Smooth muscle cell (in vitro differentiated cells): ENCODE measurements at regions not wholly inside any gene's neighbourhood (a gene's known extent, or its start where the extent isn't known, plus 50 kb on each side); places are given as distances from the start of the nearest gene placed in this dataset.

Experiments
- DNase-seq: peaks from one replicate; lab custom pipeline; 2025; ENCODE audit not compliant: unreplicated experiment; lab: John Stamatoyannopoulos, UW
- H2AFZ ChIP-seq: fragments of 200-600 bp; sonication (generic); 2 replicates; pipeline ENCODE4 v1.6.0; 2016; ENCODE audit warnings: antibody characterized with exemption, low read depth, mild to moderate bottlenecking
- H3F3A ChIP-seq: fragments of 200-600 bp; sonication (generic); 2 replicates; pipeline ENCODE4 v1.6.0; 2017; ENCODE audit warnings: antibody characterized with exemption, low read depth
- H3K27ac ChIP-seq: fragments of 200-600 bp; sonication (generic); 2 replicates; pipeline ENCODE4 v1.5.1; 2016; ENCODE audit warnings: low read depth, mild to moderate bottlenecking
- H3K27me3 ChIP-seq: fragments of 200-600 bp; sonication (generic); 2 replicates; pipeline ENCODE4 v1.6.1; 2016; ENCODE audit warnings: low read depth, mild to moderate bottlenecking
- H3K36me3 ChIP-seq: fragments of 200-600 bp; sonication (generic); 2 replicates; pipeline ENCODE4 v1.5.1; 2016; ENCODE audit warnings: low read depth
- H3K4me1 ChIP-seq: fragments of 200-600 bp; sonication (generic); 2 replicates; pipeline ENCODE4 v1.5.1; 2016; ENCODE audit warnings: low read depth
- H3K4me2 ChIP-seq: fragments of 200-600 bp; sonication (generic); 2 replicates; pipeline ENCODE4 v1.6.0; 2016; ENCODE audit warnings: mild to moderate bottlenecking
- H3K4me3 ChIP-seq: fragments of 200-600 bp; sonication (generic); 2 replicates; pipeline ENCODE4 v1.5.1; 2016; ENCODE audit warnings: mild to moderate bottlenecking
- H3K79me2 ChIP-seq: fragments of 200-600 bp; sonication (generic); 2 replicates; pipeline ENCODE4 v1.6.0; 2016; ENCODE audit warnings: low read depth, mild to moderate bottlenecking
- H3K9ac ChIP-seq: fragments of 200-600 bp; sonication (generic); 2 replicates; pipeline ENCODE4 v1.6.0; 2016; ENCODE audit warnings: low read depth
- H3K9me3 ChIP-seq: fragments of 200-600 bp; sonication (generic); replicated peaks from 2 replicates; pipeline ENCODE4 v1.5.1; 2016; ENCODE audit warnings: low read depth
- H4K20me1 ChIP-seq: fragments of 200-600 bp; sonication (generic); 2 replicates; pipeline ENCODE4 v1.6.0; 2016; ENCODE audit warnings: low read depth
- CTCF ChIP-seq: fragments of 200-600 bp; sonication (generic); IDR thresholded peaks from 2 replicates; pipeline ENCODE4 v1.5.1; 2017; ENCODE audit warnings: borderline replicate concordance, mild to moderate bottlenecking, antibody characterized with exemption; ENCODE audit not compliant: insufficient read depth, poor library complexity, severe bottlenecking
- WGBS: methylation state at CpG from one replicate; pipeline ENCODE4 v1.1.7; 2016; ENCODE audit warnings: low lambda C conversion rate; 5-methylcytosine and 5-hydroxymethylcytosine counted together

- no peak overlapping the region for H3K27ac ChIP-seq
- no peaks in the 10 kb centered on the region for H3K9me3 ChIP-seq
- no peaks in the 10 kb centered on the region for H3K27me3 ChIP-seq
- DNase-seq: no peak
- H3K4me3 ChIP-seq: no peak overlapping the region
- H2AFZ ChIP-seq: no peak overlapping the region
- no peak overlapping the region for H3K4me2 ChIP-seq
- H3K36me3 ChIP-seq: no peaks in the 10 kb centered on the region
- no peak overlapping the region for H3K9ac ChIP-seq
- no peaks in the 10 kb centered on the region for H3K79me2 ChIP-seq
- no peaks in the 10 kb centered on the region for H4K20me1 ChIP-seq
- H3K4me1 ChIP-seq: no peaks in the 10 kb centered on the region
- WGBS: 71% methylated on average over 4 of the region's 4 CpGs
- no peak for TF ChIP-seq CTCF
- H3F3A ChIP-seq: no peaks in the 10 kb centered on the region
These were observed 193.9 kb upstream of the ADRA1D start for GRCh38 chr20:4443016-4443415.

GRCh38 chr20:4441871-4442270 is 192.8 kb upstream of the ADRA1D start:
- no peak overlapping the region for H3K4me3 ChIP-seq
- no peak for TF ChIP-seq CTCF
- H2AFZ ChIP-seq: no peak overlapping the region
- H3K4me2 ChIP-seq: no peak overlapping the region
- no peaks in the 10 kb centered on the region for H3K9me3 ChIP-seq
- no peaks in the 10 kb centered on the region for H3K27me3 ChIP-seq
- H3K4me1 ChIP-seq: no peaks in the 10 kb centered on the region
- H3K36me3 ChIP-seq: no peaks in the 10 kb centered on the region
- H3K27ac ChIP-seq: no peak overlapping the region
- 99% methylated on average over 3 of the region's 3 CpGs for WGBS
- no peak overlapping the region for H3K9ac ChIP-seq
- H3F3A ChIP-seq: no peaks in the 10 kb centered on the region
- H4K20me1 ChIP-seq: no peaks in the 10 kb centered on the region
- no peak for DNase-seq
- no peaks in the 10 kb centered on the region for H3K79me2 ChIP-seq

- H2AFZ ChIP-seq: no peak overlapping the region
- H3K27me3 ChIP-seq: no peaks in the 10 kb centered on the region
- no peak overlapping the region for H3K27ac ChIP-seq
- WGBS: 79% methylated on average over 2 of the region's 2 CpGs
- no peaks in the 10 kb centered on the region for H4K20me1 ChIP-seq
- no peaks in the 10 kb centered on the region for H3K9me3 ChIP-seq
- no peaks in the 10 kb centered on the region for H3K4me1 ChIP-seq
- H3K4me2 ChIP-seq: no peak overlapping the region
- no peak for TF ChIP-seq CTCF
- H3K36me3 ChIP-seq: no peaks in the 10 kb centered on the region
- no peaks in the 10 kb centered on the region for H3K79me2 ChIP-seq
- no peak for DNase-seq
- H3K4me3 ChIP-seq: no peak overlapping the region
- no peaks in the 10 kb centered on the region for H3F3A ChIP-seq
- H3K9ac ChIP-seq: no peak overlapping the region
These were observed 192.1 kb upstream of the ADRA1D start for GRCh38 chr20:4441191-4441590.

GRCh38 chr20:4439461-4439860 is 190.4 kb upstream of the ADRA1D start:
- DNase-seq: no peak
- Histone ChIP-seq H3K9me3 (no peaks in the 10 kb centered on the region), H3K4me2 (no peak overlapping the region), H3K9ac (no peak overlapping the region), H3F3A (no peaks in the 10 kb centered on the region), H3K27me3 (no peaks in the 10 kb centered on the region), H3K4me1 (no peaks in the 10 kb centered on the region), H3K36me3 (no peaks in the 10 kb centered on the region), H3K27ac (no peak overlapping the region), H3K4me3 (no peak overlapping the region), H4K20me1 (no peaks in the 10 kb centered on the region), H2AFZ (no peak overlapping the region), H3K79me2 (no peaks in the 10 kb centered on the region)
- no peak for TF ChIP-seq CTCF
- 79% methylated on average over 5 of the region's 5 CpGs for WGBS
